ENCODE measurements at regions not wholly inside any gene's neighbourhood (a gene's known extent, or its start where the extent isn't known, plus 50 kb on each side); places are given as distances from the start of the nearest gene placed in this dataset.
"Not testable (repeated sequence)": the region's sequence is repeated elsewhere in the genome, so short reads cannot be mapped to it uniquely, and the experiment has no call there.

DNA sequence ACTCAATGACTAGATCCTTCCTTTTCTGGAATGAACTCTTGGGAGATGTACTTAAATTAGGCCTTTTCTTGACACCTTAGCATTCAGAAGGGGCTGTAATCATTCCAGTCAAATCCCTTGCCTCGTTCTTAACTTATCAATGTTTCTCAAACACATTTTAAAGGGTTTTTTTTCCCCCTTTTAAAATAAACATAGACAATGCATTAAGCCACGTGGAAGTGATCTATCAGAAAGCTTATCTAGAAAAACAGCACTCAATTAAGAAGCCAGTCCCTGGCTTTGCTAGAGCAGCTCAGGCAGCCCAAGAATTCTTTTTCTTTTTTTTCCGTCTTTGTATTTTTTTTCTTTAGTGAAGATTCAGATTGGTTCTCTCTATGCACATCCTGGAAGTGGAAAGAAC lies 118.2 kb downstream of the PCDH7 start:
- DNase-seq = no peak

DNA sequence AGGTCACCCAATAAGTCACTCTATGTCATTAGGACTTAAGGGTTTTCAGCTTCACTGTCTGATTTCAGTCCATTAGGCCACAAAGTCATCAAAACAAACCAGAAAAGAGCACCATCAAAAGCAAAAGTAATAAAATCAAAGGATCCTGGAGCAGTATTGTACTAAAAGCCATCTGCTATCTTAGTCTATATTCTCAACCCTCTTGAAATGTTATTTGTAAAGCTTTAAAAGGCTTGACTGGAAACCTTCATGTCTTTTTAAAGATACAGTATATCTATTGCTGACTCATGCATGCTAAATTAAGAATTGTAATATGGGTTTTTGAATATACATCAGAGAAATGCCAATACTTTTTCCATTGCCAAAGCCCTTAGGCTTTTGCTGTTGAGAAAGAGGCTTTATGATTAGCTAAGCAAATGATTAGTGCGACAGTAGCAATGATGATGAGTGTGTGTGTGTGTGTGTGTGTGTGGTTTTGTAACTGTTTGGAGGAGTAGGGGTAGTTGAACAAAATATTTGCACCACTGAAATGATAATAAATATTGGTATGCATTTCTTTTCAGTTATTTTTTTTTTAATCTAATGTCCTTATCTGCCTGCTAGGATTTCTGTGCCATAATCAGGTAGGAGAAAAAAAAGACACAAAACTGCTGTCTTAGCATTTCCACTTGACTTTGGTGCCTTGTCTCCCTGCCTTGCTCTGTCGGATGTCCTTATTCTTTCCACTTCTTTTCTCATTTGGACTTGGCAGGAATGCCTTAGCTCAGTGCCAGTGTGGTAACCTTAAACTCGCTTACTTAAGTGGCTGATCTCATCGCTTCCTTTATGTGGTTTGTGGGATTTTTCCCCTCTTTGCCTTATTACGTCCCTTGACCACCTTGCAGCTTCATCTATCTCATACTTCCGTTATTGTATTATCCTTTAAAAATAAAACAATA lies 119.7 kb downstream of the PCDH7 start:
- peak; percentile 52 for DNase-seq

DNA sequence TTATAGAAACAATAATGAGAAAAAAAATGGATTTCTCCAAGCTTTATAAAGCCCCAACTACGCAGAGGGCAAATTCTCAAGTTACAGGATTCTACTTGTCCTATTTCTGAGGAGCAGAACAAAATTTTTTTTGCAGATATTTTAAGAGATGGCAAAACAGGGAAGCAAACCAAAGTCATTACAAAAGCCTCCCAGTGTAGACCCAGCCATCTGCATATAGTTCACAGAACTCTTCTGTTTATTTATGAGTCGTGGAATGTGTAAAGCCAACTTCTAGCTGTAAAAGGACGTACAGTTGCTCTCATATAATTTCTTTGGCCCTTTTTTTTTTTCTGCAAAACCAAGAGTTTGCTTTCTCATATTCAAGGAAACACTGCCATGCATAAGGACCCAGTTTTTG lies 120.4 kb downstream of the PCDH7 start:
- DNase-seq = no peak

DNA sequence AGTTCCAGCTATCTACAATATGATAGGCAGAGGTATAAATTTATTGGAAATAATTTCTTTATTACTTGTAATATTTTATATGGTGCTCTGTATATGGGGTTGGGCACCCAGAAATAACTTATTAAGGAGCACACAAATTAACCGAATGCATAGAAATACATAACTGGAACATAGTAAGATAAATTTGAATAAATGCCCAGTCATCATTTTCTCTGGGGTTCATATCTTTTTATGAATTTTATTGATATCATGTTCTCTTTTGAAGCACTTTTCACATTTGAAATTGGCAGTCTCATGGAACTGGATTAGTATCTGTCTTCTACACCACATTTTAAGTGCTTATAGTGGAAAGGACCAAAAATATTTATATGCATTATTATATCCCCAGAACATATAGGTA lies 122.0 kb downstream of the PCDH7 start:
- no peak for DNase-seq

DNA sequence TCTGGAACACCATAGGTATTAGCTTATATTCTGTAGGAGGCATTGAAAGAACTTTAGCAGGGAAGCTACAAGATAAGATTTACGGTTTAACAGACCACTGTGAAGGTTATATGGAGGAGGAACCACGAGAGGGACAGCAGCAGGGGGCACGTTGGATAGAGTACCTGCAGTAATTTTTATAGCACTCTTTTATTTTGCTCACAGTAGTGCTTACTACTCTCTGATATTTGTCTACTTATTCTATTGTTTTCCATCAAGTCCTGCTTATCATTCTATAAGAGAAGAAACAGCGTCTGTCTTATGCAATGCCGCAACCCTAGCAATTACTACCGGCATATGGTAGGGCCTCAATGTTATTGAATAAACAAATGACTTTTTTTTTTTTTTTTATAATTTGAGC lies 122.5 kb downstream of the PCDH7 start:
- DNase-seq = no peak

DNA sequence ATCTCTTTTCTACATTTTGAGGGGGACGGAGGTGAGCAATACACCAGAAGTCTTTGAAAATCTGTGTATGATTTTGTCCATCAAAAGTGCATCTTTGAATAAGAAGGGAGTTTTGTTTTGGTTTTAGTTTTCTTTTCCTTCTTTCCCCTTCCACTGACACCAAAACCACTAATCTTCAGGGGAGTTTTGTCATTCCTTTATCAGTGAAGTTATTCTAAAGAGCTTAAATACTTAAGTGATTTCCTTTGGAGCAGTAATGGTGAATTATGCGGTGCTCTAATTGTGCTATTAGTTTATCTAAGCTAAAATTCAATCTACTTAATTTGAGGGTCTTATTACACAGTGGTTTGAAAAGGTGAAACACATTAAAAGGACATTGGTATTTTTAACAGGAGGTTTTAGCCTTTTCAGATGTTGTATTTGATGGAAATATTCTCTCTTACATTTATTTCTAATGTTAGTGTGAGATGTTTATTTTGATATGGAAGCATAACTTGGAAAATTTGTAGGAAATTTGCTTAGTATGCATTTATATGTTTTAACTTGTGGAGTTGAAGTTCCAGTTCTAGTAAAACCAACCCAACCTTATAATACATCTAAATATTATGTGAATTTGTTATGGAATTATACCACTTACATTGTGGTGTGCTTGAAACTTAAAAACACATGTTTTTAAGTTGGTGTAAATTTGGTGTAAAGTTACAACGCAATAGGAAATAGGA lies 124.9 kb downstream of the PCDH7 start:
- no peak for DNase-seq

GRCh38 chr4:30847167-30847566 lies 127.0 kb downstream of the PCDH7 start:
- no peak for DNase-seq

DNA sequence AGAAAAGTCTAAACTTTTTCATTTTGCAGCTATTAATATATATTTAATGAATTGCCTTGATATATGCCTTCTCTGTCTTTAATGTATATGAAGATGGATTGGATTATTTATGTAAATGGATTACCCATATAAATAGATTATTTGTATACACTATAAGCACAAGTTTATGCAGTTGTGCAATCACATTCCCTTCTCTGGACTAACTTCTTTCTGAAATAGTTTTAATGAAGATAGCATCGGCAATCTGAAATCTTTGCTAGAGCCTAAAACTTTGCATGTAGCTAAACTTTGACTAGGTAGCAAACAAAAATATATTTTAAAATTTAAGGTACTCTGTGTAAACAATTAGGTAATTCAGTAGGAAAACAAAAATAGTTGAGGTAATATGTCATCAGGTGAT lies 127.8 kb downstream of the PCDH7 start:
- DNase-seq = no peak

GRCh38 chr4:30854531-30854930 lies 134.4 kb downstream of the PCDH7 start:
- no peak for DNase-seq

GRCh38 chr4:30855232-30855631 lies 135.1 kb downstream of the PCDH7 start:
- DNase-seq = no peak

GRCh38 chr4:30856795-30857564 lies 136.8 kb downstream of the PCDH7 start:
- DNase-seq = no peak

- DNase-seq = no peak
Measured at GRCh38 chr4:30860978-30861377, 140.8 kb downstream of the PCDH7 start.

GRCh38 chr4:30862196-30862595 lies 142.0 kb downstream of the PCDH7 start:
- DNase-seq = no peak

DNA sequence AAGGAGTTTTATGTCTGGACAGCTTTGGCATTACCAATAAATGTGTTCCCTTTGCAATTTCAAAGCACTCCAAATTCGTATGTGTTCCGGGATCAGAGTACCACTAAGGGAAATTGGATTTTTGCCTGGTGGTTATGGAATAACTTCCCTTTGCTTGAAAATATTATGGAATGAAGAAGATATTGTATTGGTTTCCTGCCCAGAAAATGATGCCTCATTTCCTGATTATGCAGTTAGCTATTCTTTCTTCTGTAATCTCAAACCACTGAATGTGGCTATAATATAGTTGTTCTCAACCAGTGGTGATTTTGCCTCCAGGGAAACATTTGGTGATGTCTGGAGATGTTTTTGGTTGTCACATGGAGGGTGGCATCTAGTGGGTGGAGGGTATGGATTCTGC lies 142.9 kb downstream of the PCDH7 start:
- no peak for DNase-seq

DNA sequence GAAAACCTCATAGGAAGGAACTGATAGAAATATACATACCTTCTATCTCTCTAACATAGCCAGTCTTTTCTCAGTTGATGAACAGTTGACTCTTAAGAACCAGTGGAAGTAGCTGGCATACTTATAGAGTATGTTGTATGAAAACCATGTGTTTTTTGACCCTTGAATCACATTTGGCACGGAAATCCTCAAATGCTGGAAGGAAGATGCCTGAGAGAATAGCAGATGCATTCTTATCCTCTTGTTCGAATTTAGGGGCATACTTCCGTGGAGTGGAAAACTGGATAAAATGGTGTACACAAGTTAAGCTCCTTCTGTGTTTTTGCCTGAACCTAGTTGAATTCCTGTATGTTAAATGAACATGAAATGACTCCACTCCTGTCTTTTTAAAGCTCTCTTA lies 145.5 kb downstream of the PCDH7 start:
- DNase-seq = no peak

GRCh38 chr4:30866346-30866745 lies 146.2 kb downstream of the PCDH7 start:
- no peak for DNase-seq

GRCh38 chr4:30866907-30867306 lies 146.7 kb downstream of the PCDH7 start:
- DNase-seq = no peak

DNA sequence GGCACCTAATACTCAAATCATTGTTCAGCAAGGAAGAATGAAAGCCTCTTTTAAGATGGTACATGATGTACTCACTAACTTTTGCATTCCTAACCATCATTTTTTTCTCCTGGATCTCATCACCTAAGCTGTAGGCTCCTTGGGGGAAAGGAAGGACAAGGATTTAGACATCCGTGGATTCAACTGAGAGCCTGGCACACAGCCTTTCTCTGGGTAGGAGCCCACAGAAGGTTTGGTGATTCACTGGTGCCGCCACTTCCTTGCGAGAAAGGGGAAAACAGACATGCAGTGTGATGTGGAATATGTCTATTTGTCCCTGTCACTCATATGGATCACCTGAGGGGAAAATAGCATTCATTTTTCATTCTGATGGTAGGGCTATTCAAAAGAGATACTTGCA lies 147.3 kb downstream of the PCDH7 start:
- no peak for DNase-seq

- no peak for DNase-seq
Measured at GRCh38 chr4:30868111-30868895, 148.1 kb downstream of the PCDH7 start.

DNA sequence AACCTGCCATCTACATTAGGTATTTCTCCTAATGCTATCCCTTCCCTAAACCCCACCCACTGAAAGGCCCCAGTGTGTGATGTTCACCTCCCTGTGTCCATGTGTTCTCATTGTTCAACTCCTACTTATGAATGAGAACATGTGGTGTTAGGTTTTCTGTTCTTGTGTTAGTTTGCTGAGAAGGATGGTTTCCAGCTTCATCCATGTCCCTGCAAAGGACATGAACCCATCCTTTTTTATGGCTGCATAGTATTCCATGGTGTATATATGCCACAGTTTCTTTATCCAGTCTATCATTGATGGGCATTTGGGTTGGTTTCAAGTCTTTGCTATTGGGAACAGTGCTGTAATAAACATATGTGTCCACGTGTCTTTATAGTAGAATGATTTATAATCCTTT lies 149.2 kb downstream of the PCDH7 start:
- DNase-seq = not testable (repeated sequence)

DNA sequence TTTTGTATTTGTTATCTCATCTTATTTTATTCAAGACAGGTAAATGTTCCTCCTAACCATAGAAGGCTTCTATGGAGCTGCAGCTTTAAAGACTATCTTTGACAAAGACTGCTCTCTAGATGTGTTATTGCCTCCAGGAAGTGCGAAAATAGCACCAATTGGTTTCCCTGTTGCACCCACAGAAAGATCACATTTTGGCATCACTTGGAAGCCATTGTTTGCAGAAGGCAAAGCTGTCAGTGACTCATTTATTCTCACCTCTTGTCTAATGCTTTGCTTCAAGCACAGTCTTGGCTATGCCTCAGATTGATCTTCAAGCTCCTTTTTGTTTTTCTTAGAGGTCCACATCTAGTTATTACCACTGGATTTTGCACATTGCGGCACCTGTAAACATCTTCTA lies 150.3 kb downstream of the PCDH7 start:
- no peak for DNase-seq

DNA sequence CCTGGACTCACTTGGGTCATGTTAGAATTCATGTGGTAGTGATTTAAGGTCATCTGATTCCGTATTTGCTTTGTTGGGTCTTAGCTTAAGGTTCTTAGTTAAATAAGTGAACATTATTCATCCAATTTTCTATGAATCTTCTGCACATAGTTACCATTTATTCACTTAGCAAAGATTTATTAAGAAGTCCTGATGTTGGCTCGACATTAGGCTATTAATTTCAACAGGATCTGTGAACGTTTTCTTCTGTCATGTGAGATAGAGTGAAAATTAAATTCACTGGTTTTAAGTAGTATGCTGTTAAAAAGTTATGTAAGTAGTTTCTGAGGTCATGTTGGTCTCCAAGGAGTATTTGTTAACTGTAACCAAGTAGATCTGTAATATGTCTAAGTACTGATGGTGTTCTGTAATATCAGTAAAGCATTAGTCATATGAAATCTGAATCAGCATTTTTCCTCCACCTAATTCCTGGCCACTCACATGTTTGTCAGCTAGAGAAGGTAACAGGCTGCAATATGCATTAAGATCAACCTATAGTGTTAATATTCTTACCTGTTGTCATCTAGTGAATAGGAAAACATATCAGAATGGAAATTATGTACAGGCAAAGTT lies 155.6 kb downstream of the PCDH7 start:
- DNase-seq = no peak

Data from right hindlimb (tissue), 1 donor.